HCT116 (cell line): ENCODE measurements at regions not wholly inside any gene's neighbourhood (a gene's known extent, or its start where the extent isn't known, plus 50 kb on each side); places are given as distances from the start of the nearest gene placed in this dataset.

Experiments used
- ATAC-seq: fragments of 200-7000 bp; cut with Tn5 transposase; 2 replicates; pipeline ENCODE4 v1.9.1; 2020; ENCODE audit warnings: mild to moderate bottlenecking, moderate library complexity
- BruUV-seq: library from RNA; stranded (reverse); fragments of 400-500 nt; replicated peaks from 2 replicates; lab custom pipeline; 2021; lab: Mats Ljungman, UMichigan
- CTCF ChIA-PET: fragments of 300-600 bp; sonication (Branson Sonifier 250); formaldehyde crosslinking; loops from one replicate; lab custom pipeline; 2021; ENCODE audit warnings: antibody characterized with exemption; lab: Charles Lee
- POLR2A ChIA-PET: fragments of 300-600, 350-600 bp; sonication (Branson Sonifier 250); formaldehyde crosslinking; loops from one replicate; lab custom pipeline; 2021; ENCODE audit warnings: antibody characterized with exemption; lab: Charles Lee
- RAD21 ChIA-PET, 2 experiments: fragments of 300-600 bp; sonication (Branson Sonifier 250); formaldehyde crosslinking; loops; one replicate each; lab custom pipeline; 2023; ENCODE audit warnings: low total read pairs in 2 of 2; ENCODE audit not compliant: uncharacterized antibody in 2 of 2, unreplicated experiment in 2 of 2, low non-redundant PET in 1 of 2; lab: Charles Lee
- DNase-seq: peaks from one replicate; pipeline ENCODE4 v3.0.0-alpha.2; 2010; ENCODE audit warnings: low read depth, low spot score
- H2AFZ ChIP-seq: fragments of 200-600 bp; shearing (Covaris generic), sonication (generic); 2 replicates; pipeline ENCODE4 v1.6.1; 2017; ENCODE audit warnings: low read depth, mixed run types, mixed read lengths, antibody characterized with exemption, low read length; ENCODE audit not compliant: poor library complexity, severe bottlenecking
- H3K27ac ChIP-seq: 2 replicates; pipeline ENCODE4 v1.5.1; 2012; ENCODE audit warnings: low read depth, low read length
- H3K27me3 ChIP-seq: fragments of 200-600 bp; sonication (generic); 2 replicates; pipeline ENCODE4 v1.6.1; 2016; ENCODE audit warnings: mixed run types, low read length, mixed read lengths; ENCODE audit not compliant: insufficient read depth
- H3K36me3 ChIP-seq, 2 experiments: fragments of 200-500 bp in 1 of 2; fragments of 200-600 bp in 1 of 2; sonication (Bioruptor generic) in 1 of 2; sonication (generic) in 1 of 2; 2 replicates each; pipeline versions ENCODE4 v1.5.1 to v1.6.1; 2014 to 2016; ENCODE audit warnings: low read length in 2 of 2, inconsistent platforms in 1 of 2, mixed read lengths in 1 of 2, mixed run types in 1 of 2; ENCODE audit not compliant: insufficient read depth in 2 of 2, control insufficient read depth in 1 of 2
- H3K4me1 ChIP-seq, 2 experiments: fragments of 200-600 bp in 1 of 2; sonication (generic) in 1 of 2; 2 replicates each; pipeline versions ENCODE4 v1.5.1 to v1.6.1; 2012 to 2017; ENCODE audit warnings: low read length in 2 of 2, inconsistent platforms in 1 of 2, mild to moderate bottlenecking in 1 of 2, mixed read lengths in 1 of 2, mixed run types in 1 of 2, moderate library complexity in 1 of 2; ENCODE audit not compliant: insufficient read depth in 2 of 2, control insufficient read depth in 1 of 2
- H3K4me2 ChIP-seq: fragments of 200-600 bp; sonication (generic); 2 replicates; pipeline ENCODE4 v1.6.1; 2017; ENCODE audit warnings: mixed run types, low read length, mixed read lengths
- H3K4me3 ChIP-seq, 2 experiments: fragments of 200-600 bp in 1 of 2; sonication (generic) in 1 of 2; replicated peaks in 1 of 2; 2 replicates each; pipeline ENCODE4 v1.5.1; 2011 to 2016; ENCODE audit warnings: low read length in 2 of 2, control low read depth in 1 of 2, low read depth in 1 of 2, mild to moderate bottlenecking in 1 of 2, mixed read lengths in 1 of 2, mixed run types in 1 of 2
- H3K79me2 ChIP-seq: fragments of 200-600 bp; sonication (generic); 2 replicates; pipeline ENCODE4 v1.6.1; 2017; ENCODE audit warnings: mild to moderate bottlenecking, mixed run types, low read length, moderate library complexity, mixed read lengths; ENCODE audit not compliant: insufficient read depth
- H3K9ac ChIP-seq: fragments of 200-600 bp; sonication (generic); 2 replicates; pipeline ENCODE4 v1.6.1; 2016; ENCODE audit warnings: low read length, mixed read lengths
- H3K9me2 ChIP-seq: fragments of 200-600 bp; sonication (generic), shearing (Covaris generic); 2 replicates; pipeline ENCODE4 v1.6.1; 2017; ENCODE audit warnings: mixed run types, mild to moderate bottlenecking, moderate library complexity; ENCODE audit not compliant: insufficient read depth
- H3K9me3 ChIP-seq, 2 experiments: fragments of 200-500 bp in 1 of 2; fragments of 200-600 bp in 1 of 2; sonication (Bioruptor generic) in 1 of 2; sonication (generic) in 1 of 2; 2 replicates each; pipeline ENCODE4 v1.6.1; 2014 to 2017; ENCODE audit warnings: low read length in 2 of 2, mixed read lengths in 2 of 2, inconsistent platforms in 1 of 2, low read depth in 1 of 2, mild to moderate bottlenecking in 1 of 2, mixed run types in 1 of 2, moderate library complexity in 1 of 2; ENCODE audit not compliant: control insufficient read depth in 1 of 2, insufficient read depth in 1 of 2
- H4K20me1 ChIP-seq: fragments of 200-600 bp; sonication (generic), shearing (Covaris generic); 2 replicates; pipeline ENCODE4 v1.6.1; 2017; ENCODE audit warnings: mixed run types, mild to moderate bottlenecking, moderate library complexity; ENCODE audit not compliant: insufficient read depth
- ATF3 ChIP-seq: IDR thresholded peaks from 2 replicates; pipeline ENCODE4 v1.6.1; 2012
- CBX3 ChIP-seq: IDR thresholded peaks from 2 replicates; pipeline ENCODE4 v1.6.1; 2012; ENCODE audit warnings: low read depth
- CEBPB ChIP-seq: IDR thresholded peaks from 2 replicates; pipeline ENCODE4 v1.6.1; 2012; ENCODE audit warnings: low read depth
- CTCF ChIP-seq, 3 experiments: fragments of 200-600 bp in 1 of 3; sonication (generic) in 1 of 3; IDR thresholded peaks in 2 of 3; conservative IDR thresholded peaks in 1 of 3; 2 replicates each; pipeline ENCODE4 v1.5.1; 2012 to 2017; ENCODE audit warnings: low read depth in 2 of 3, low read length in 2 of 3, antibody characterized with exemption in 1 of 3, borderline replicate concordance in 1 of 3, control low read depth in 1 of 3, mild to moderate bottlenecking in 1 of 3, mixed read lengths in 1 of 3, mixed run types in 1 of 3, moderate library complexity in 1 of 3; ENCODE audit not compliant: insufficient read depth in 1 of 3
- EGR1 ChIP-seq: IDR thresholded peaks from 2 replicates; pipeline ENCODE4 v1.6.1; 2012; ENCODE audit warnings: low read depth
- FOSL1 ChIP-seq: IDR thresholded peaks from 2 replicates; pipeline ENCODE4 v1.6.1; 2012; ENCODE audit warnings: low read depth
- JUND ChIP-seq: IDR thresholded peaks from 2 replicates; pipeline ENCODE4 v1.6.1; 2012
- MAX ChIP-seq: IDR thresholded peaks from 2 replicates; pipeline ENCODE4 v1.6.1; 2012
- POLR2AphosphoS5 ChIP-seq: IDR thresholded peaks from 2 replicates; pipeline ENCODE4 v1.6.1; 2011; ENCODE audit warnings: mild to moderate bottlenecking, low read depth, low read length, moderate library complexity
- RAD21 ChIP-seq: IDR thresholded peaks from 2 replicates; pipeline ENCODE4 v1.6.1; 2012; ENCODE audit warnings: low read depth, mild to moderate bottlenecking
- REST ChIP-seq: IDR thresholded peaks from 2 replicates; pipeline ENCODE4 v1.6.1; 2012; ENCODE audit warnings: low read depth
- SP1 ChIP-seq: IDR thresholded peaks from 2 replicates; pipeline ENCODE4 v1.6.1; 2012; ENCODE audit warnings: low read depth
- TCF7L2 ChIP-seq: IDR thresholded peaks from 2 replicates; pipeline ENCODE4 v1.7.0; 2011; ENCODE audit warnings: borderline replicate concordance, inconsistent platforms; ENCODE audit not compliant: insufficient read depth, insufficient read length; ENCODE audit errors: extremely low read depth
- ZFX ChIP-seq: fragments of 450-650 bp; IDR thresholded peaks from 2 replicates; pipeline ENCODE4 v1.6.1; 2017
- intact Hi-C: fragments of 100-400 bp; cut with micrococcal nuclease; formaldehyde crosslinking; loops from 2 replicates; pipeline ENCODE4 v1.10.0; 2022

- H3K9me2 ChIP-seq: no peaks in the 10 kb centered on the region
- TF ChIP-seq MAX (no peak), FOSL1 (no peak), TCF7L2 (no peak), REST (no peak), CTCF (IDR thresholded peaks at IDR 0.05 in 2 of 3, conservative IDR thresholded peaks at IDR 0.05 in 1 of 3; ENCODE audit: borderline replicate concordance in 1 of 3, insufficient read depth in 1 of 3, low read depth in 2 of 3, low read length in 2 of 3) (peak; percentile 40 to 79 (median 48); a peak in 5 of 6 replicates), POLR2AphosphoS5 (no peak), ZFX (no peak), JUND (no peak), ATF3 (no peak), EGR1 (no peak), CBX3 (no peak), CEBPB (no peak), RAD21 (peak; percentile 64), SP1 (no peak)
- no peak overlapping the region for H3K4me2 ChIP-seq
- DNase-seq (peak; percentile 51), ATAC-seq (peak; percentile 76)
- RAD21 ChIA-PET: interaction anchor here (0.5 to 1.8 kb wide), 11 partner anchors 162 to 235 kb away, joined by 3 to 22 read pairs (median 3); no protein-coding TSS in a partner anchor
- H4K20me1 ChIP-seq: no peaks in the 10 kb centered on the region
- no peak overlapping the region for H2AFZ ChIP-seq
- no peaks in the 10 kb centered on the region for H3K79me2 ChIP-seq
- BruUV-seq: no TSS peak
- no peak overlapping the region for H3K9ac ChIP-seq
- POLR2A ChIA-PET: interaction anchor here (0.9 kb wide), 1 partner anchor 167 kb away, joined by 4 read pairs; no protein-coding TSS in a partner anchor
- CTCF ChIA-PET: interaction anchor here (0.7 to 4.9 kb wide), 43 partner anchors 8 to 567 kb away, joined by 3 to 143 read pairs (median 4); no protein-coding TSS in a partner anchor
- H3K9me3 ChIP-seq: no peaks in the 10 kb centered on the region
- H3K4me1 ChIP-seq: no peaks in the 10 kb centered on the region
- intact Hi-C loops: loop anchor here (1.0 kb wide), 2 partner anchors 167 to 199 kb away; no protein-coding TSS in a partner anchor
- no peak overlapping the region for H3K27ac ChIP-seq
- H3K4me3 ChIP-seq: no peak overlapping the region
- no peaks in the 10 kb centered on the region for H3K36me3 ChIP-seq
- no peaks in the 10 kb centered on the region for H3K27me3 ChIP-seq
These were observed 125.7 kb upstream of the CXADR start for GRCh38 chr21:17387030-17387617.
